ENCODE measurements at regions not wholly inside any gene's neighbourhood (a gene's known extent, or its start where the extent isn't known, plus 50 kb on each side); places are given as distances from the start of the nearest gene placed in this dataset.

DNA sequence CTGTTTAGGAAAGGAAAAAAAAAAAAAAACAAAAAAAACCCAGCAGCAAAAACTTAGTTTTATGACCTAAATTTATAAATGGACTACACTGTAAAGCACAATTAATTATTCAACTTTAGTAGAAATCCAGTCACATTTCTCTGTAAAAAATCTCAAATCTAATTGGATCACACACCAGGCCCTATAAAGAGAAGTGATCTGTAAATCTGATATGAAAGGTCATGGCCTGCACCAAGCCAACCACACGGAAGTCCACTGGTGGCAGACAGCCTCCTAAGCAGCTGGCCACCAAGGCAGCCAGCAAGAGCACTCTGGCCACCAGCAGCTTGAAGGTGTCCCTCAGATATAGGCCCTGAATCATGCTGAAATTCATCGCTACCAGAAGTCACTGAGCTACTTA lies 131.6 kb downstream of the HFE start:
- TF ChIP-seq, protein P1, sequence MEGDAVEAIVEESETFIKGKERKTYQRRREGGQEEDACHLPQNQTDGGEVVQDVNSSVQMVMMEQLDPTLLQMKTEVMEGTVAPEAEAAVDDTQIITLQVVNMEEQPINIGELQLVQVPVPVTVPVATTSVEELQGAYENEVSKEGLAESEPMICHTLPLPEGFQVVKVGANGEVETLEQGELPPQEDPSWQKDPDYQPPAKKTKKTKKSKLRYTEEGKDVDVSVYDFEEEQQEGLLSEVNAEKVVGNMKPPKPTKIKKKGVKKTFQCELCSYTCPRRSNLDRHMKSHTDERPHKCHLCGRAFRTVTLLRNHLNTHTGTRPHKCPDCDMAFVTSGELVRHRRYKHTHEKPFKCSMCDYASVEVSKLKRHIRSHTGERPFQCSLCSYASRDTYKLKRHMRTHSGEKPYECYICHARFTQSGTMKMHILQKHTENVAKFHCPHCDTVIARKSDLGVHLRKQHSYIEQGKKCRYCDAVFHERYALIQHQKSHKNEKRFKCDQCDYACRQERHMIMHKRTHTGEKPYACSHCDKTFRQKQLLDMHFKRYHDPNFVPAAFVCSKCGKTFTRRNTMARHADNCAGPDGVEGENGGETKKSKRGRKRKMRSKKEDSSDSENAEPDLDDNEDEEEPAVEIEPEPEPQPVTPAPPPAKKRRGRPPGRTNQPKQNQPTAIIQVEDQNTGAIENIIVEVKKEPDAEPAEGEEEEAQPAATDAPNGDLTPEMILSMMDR (IDR thresholded peaks at IDR 0.05) = no peak
- no peaks in the 10 kb centered on the region for H3K9me3 ChIP-seq
- no peaks in the 10 kb centered on the region for H3K36me3 ChIP-seq
- H3K4me1 ChIP-seq = peaks cover 0 to 30% of the 10 kb centered on the region in 2 donors
- H3K27ac ChIP-seq = no peak overlapping the region
- no peak for DNase-seq (ENCODE audit: low spot score)
- no peaks in the 10 kb centered on the region for H3K27me3 ChIP-seq
- H3K4me3 ChIP-seq = no peak overlapping the region

DNA sequence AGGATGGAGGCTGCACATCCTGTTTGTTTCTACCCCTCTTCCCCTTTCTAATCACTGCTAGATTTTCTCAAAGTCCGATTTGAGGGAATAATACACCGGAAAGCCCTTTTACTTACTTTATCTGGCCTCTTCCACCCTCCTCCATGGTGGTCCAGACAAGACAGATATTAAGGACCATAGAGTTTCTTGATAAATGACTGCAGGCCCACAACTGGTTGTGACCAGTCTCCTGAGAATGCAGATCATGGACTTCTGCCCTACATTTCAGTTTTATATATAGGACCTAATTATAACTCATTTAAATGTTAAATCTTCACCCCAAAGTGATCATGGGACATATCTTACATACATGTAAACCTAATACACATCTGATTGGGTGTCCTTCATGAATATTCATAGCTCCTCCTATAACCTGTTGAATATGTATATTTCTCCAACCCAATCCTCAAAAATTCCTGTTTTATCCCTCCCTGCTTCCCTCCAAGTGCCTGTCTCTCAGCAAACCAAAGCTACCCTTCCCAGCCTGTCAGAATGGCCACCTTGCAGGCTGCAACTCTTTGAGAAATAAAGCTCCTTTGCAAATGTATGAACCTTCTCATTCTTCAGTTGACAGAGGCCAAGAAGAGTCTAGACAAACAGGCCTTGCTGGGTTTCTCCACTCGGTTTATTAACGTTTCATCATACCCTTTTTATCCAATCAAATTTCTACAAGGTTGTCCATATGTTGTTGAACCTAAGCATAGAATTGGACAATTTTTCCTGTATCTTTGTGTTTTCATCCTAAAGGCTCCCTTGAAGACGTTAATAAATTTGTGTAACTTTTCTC lies 133.1 kb downstream of the HFE start:
- no peak overlapping the region for H3K27ac ChIP-seq
- H3K9me3 ChIP-seq = peaks cover 0 to 6% of the 10 kb centered on the region in 2 donors
- H3K4me1 ChIP-seq = peaks cover 0 to 23% of the 10 kb centered on the region in 2 donors
- H3K36me3 ChIP-seq = no peaks in the 10 kb centered on the region
- TF ChIP-seq, protein P1 (IDR thresholded peaks at IDR 0.05) = no peak
- no peak overlapping the region for H3K4me3 ChIP-seq
- no peaks in the 10 kb centered on the region for H3K27me3 ChIP-seq
- DNase-seq (ENCODE audit: low spot score) = no peak

DNA sequence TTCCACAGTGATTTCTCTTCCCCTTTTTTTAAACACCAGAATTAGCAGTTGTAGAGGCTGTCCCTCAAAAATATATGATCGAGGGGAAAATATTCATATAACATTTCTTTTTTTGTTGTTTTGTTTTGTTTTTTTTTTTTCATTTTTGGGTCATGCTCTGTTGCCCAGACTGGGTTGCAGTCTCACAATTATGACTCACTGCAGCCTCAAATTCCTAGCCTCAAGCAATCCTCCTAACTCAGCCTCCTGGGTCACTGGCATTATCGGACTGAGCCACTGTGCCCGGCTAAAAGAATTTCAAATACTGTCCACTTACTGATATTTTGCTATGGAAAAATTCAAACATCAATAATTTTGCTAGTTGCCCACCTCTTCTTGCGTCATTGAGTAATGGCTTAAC lies 134.0 kb downstream of the HFE start:
- peaks cover 0 to 6% of the 10 kb centered on the region in 2 donors for H3K9me3 ChIP-seq
- no peak overlapping the region for H3K4me3 ChIP-seq
- no peak for DNase-seq (ENCODE audit: low spot score)
- no peaks in the 10 kb centered on the region for H3K27me3 ChIP-seq
- H3K4me1 ChIP-seq = peaks cover 0 to 15% of the 10 kb centered on the region in 2 donors
- no peak overlapping the region for H3K27ac ChIP-seq
- no peaks in the 10 kb centered on the region for H3K36me3 ChIP-seq
- TF ChIP-seq, protein P1 (IDR thresholded peaks at IDR 0.05) = no peak

GRCh38 chr6:26222571-26222970 lies 135.3 kb downstream of the HFE start:
- Histone ChIP-seq H3K9me3 (peaks cover 0 to 6% of the 10 kb centered on the region in 2 donors), H3K36me3 (no peaks in the 10 kb centered on the region), H3K27ac (peak overlapping the region in 1 of 2 donors; percentile 95), H3K4me1 (peaks cover 0 to 11% of the 10 kb centered on the region in 2 donors), H3K27me3 (no peaks in the 10 kb centered on the region), H3K4me3 (no peak overlapping the region)
- DNase-seq (ENCODE audit: low spot score) = no peak
- TF ChIP-seq, protein P1 (IDR thresholded peaks at IDR 0.05) = no peak

DNA sequence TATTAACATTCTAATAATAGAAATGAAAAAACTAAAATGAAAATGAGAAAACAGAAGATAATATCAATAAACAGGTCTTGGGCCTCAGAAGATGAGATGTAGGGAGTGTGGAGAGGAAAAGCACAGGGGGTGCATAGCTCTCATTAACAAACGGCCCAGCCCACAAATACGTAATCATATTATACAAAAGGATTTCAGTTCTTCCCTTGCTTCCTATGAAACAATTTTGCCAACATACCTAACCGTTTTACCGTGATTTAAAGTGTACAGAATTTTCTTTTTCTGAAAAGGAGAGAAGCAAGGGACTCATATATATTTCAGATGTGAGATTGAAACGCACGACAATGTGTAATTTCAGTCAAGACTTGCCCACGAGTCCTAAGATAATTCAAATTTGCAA lies 136.0 kb downstream of the HFE start:
- peak overlapping the region; percentile 82 to 95 for H3K27ac ChIP-seq
- peaks cover 0 to 6% of the 10 kb centered on the region in 2 donors for H3K9me3 ChIP-seq
- H3K4me1 ChIP-seq = peaks cover 0 to 9% of the 10 kb centered on the region in 2 donors
- H3K4me3 ChIP-seq = peak overlapping the region; percentile 56 to 57
- no peaks in the 10 kb centered on the region for H3K27me3 ChIP-seq
- H3K36me3 ChIP-seq = no peaks in the 10 kb centered on the region
- no peak for DNase-seq (ENCODE audit: low spot score)
- TF ChIP-seq, protein P1 (IDR thresholded peaks at IDR 0.05) = no peak

Data from right atrium auricular region (tissue), 2 donors.